GM12878 (cell line): ENCODE measurements at regions not wholly inside any gene's neighbourhood (a gene's known extent, or its start where the extent isn't known, plus 50 kb on each side); places are given as distances from the start of the nearest gene placed in this dataset.

Experiments
- ATAC-seq: fragments of 200-7000 bp; cut with Tn5 transposase; 3 replicates; pipeline ENCODE4 v1.9.1; 2020; ENCODE audit warnings: mild to moderate bottlenecking, moderate library complexity
- BruUV-seq: library from RNA; stranded (reverse); fragments of 400-500 nt; replicated peaks from 2 replicates; lab custom pipeline; 2021; lab: Mats Ljungman, UMichigan
- CTCF ChIA-PET: fragments of 300-600 bp; sonication (Branson Sonifier 250); formaldehyde crosslinking; extraction: SDS; loops from one replicate; lab custom pipeline; 2021; ENCODE audit warnings: inconsistent platforms; lab: Yijun Ruan, JAX
- POLR2A ChIA-PET: fragments of 350-600 bp; formaldehyde crosslinking; extraction: SDS; loops from one replicate; lab custom pipeline; 2021; ENCODE audit warnings: inconsistent platforms; lab: Charles Lee
- RAD21 ChIA-PET: fragments of 300-600 bp; sonication (Branson Sonifier 250); formaldehyde crosslinking; loops from one replicate; lab custom pipeline; 2023; ENCODE audit warnings: antibody characterized with exemption; ENCODE audit not compliant: unreplicated experiment; lab: Charles Lee
- SMC1A ChIA-PET: fragments of 300-600 bp; sonication (Branson Sonifier 250); formaldehyde crosslinking; loops from one replicate; lab custom pipeline; 2023; ENCODE audit not compliant: unreplicated experiment, uncharacterized antibody; lab: Charles Lee
- DNase-seq: peaks from one replicate; pipeline ENCODE4 v3.0.0-alpha.2; 2011; ENCODE audit warnings: low read depth, low spot score
- FAIRE-seq: peaks from 3 replicates; lab custom pipeline; 2011; peaks lifted over from hg19 to GRCh38; lab: Jason Lieb, UNC
- H2AFZ ChIP-seq: 2 replicates; pipeline ENCODE4 v1.6.0; 2011; ENCODE audit warnings: low read depth, low read length, control low read depth; ENCODE audit not compliant: control insufficient read depth
- H3K27ac ChIP-seq: 2 replicates; pipeline ENCODE4 v1.5.1; 2011; ENCODE audit warnings: control low read depth; ENCODE audit not compliant: control insufficient read depth, insufficient read depth
- H3K27me3 ChIP-seq, 2 experiments: replicated peaks in 1 of 2; 2 replicates each; pipeline versions ENCODE4 v1.6.0 to v1.6.1; 2011; ENCODE audit warnings: low read length in 1 of 2; ENCODE audit not compliant: control insufficient read depth in 2 of 2, insufficient read depth in 2 of 2
- H3K36me3 ChIP-seq, 2 experiments: 2 replicates each; pipeline ENCODE4 v1.5.1; 2011; ENCODE audit warnings: low read length in 1 of 2; ENCODE audit not compliant: control insufficient read depth in 2 of 2, insufficient read depth in 2 of 2
- H3K4me1 ChIP-seq: 2 replicates; pipeline ENCODE4 v1.6.1; 2011; ENCODE audit warnings: mild to moderate bottlenecking, low read length, moderate library complexity, mixed read lengths; ENCODE audit not compliant: control insufficient read depth, insufficient read depth
- H3K4me2 ChIP-seq: 2 replicates; pipeline ENCODE4 v1.6.0; 2011; ENCODE audit warnings: control low read depth; ENCODE audit not compliant: control insufficient read depth, insufficient read depth
- H3K4me3 ChIP-seq: fragments of 200-600 bp; sonication (generic); 2 replicates; pipeline ENCODE4 v1.5.1; 2016
- H3K79me2 ChIP-seq: 2 replicates; pipeline ENCODE4 v1.6.0; 2011; ENCODE audit warnings: low read length; ENCODE audit not compliant: control insufficient read depth, insufficient read depth
- H3K9ac ChIP-seq: 2 replicates; pipeline ENCODE4 v1.8.0; 2011; ENCODE audit warnings: low read length, control low read depth, mixed read lengths; ENCODE audit not compliant: control insufficient read depth, insufficient read depth
- H3K9me3 ChIP-seq: replicated peaks from 3 replicates; pipeline ENCODE4 v1.5.1; 2011; ENCODE audit warnings: mild to moderate bottlenecking, low read length; ENCODE audit not compliant: control insufficient read depth, insufficient read depth
- H4K20me1 ChIP-seq: 2 replicates; pipeline ENCODE4 v1.6.0; 2011; ENCODE audit not compliant: control insufficient read depth, insufficient read depth
- ASH2L ChIP-seq: fragments of 300-600, 200-600 bp; sonication (generic); IDR thresholded peaks from 2 replicates; pipeline ENCODE4 v1.6.1; 2017; ENCODE audit warnings: low read depth, mild to moderate bottlenecking, borderline replicate concordance
- FOS ChIP-seq: IDR thresholded peaks from 3 replicates; pipeline ENCODE4 v1.6.1; 2011; ENCODE audit warnings: borderline replicate concordance; ENCODE audit not compliant: insufficient read length; ENCODE audit errors: extremely low read depth
- IKZF1 ChIP-seq: fragments of 450-650 bp; conservative IDR thresholded peaks from 2 replicates; pipeline ENCODE4 v1.6.1; 2017; ENCODE audit warnings: antibody characterized with exemption, mild to moderate bottlenecking
- IKZF2 ChIP-seq, 2 experiments: fragments of 450-650 bp; IDR thresholded peaks; 2 replicates each; pipeline ENCODE4 v1.6.1; 2017; ENCODE audit warnings: mild to moderate bottlenecking in 2 of 2, moderate library complexity in 2 of 2
- IRF4 ChIP-seq: IDR thresholded peaks from 2 replicates; pipeline ENCODE4 v1.6.1; 2011; ENCODE audit warnings: low read depth, low read length
- JUNB ChIP-seq: IDR thresholded peaks from 2 replicates; pipeline ENCODE4 v1.6.1; 2016; ENCODE audit warnings: antibody characterized with exemption, mild to moderate bottlenecking
- MTA3 ChIP-seq: IDR thresholded peaks from 2 replicates; pipeline ENCODE4 v1.6.1; 2012; ENCODE audit warnings: low read length, inconsistent platforms, borderline replicate concordance
- NFIC ChIP-seq: IDR thresholded peaks from 2 replicates; pipeline ENCODE4 v1.6.1; 2012; ENCODE audit warnings: low read depth, mild to moderate bottlenecking, inconsistent platforms, low read length, moderate library complexity
- NR2F1 ChIP-seq: fragments of 450-650 bp; conservative IDR thresholded peaks from 2 replicates; pipeline ENCODE4 v1.6.1; 2017; ENCODE audit warnings: mild to moderate bottlenecking
- PAX5 ChIP-seq: IDR thresholded peaks from 2 replicates; pipeline ENCODE4 v1.6.1; 2011; ENCODE audit warnings: low read depth, low read length, borderline replicate concordance
- RELA ChIP-seq: fragments of 450-650 bp; IDR thresholded peaks from 2 replicates; pipeline ENCODE4 v1.8.0; 2014; ENCODE audit warnings: borderline replicate concordance; ENCODE audit not compliant: partially characterized antibody
- RUNX3 ChIP-seq: IDR thresholded peaks from 2 replicates; pipeline ENCODE4 v1.6.1; 2012; ENCODE audit warnings: low read length, inconsistent platforms
- STAT1 ChIP-seq: fragments of 450-650 bp; conservative IDR thresholded peaks from 2 replicates; pipeline ENCODE4 v1.6.1; 2014; ENCODE audit warnings: antibody characterized with exemption, mild to moderate bottlenecking
- SUPT20H ChIP-seq: IDR thresholded peaks from 2 replicates; pipeline ENCODE4 v1.6.1; 2011; ENCODE audit warnings: low read depth, mild to moderate bottlenecking, low read length, moderate library complexity, borderline replicate concordance; ENCODE audit not compliant: control insufficient read depth
- YY1 ChIP-seq: IDR thresholded peaks from 2 replicates; pipeline ENCODE4 v1.6.1; 2011; ENCODE audit warnings: low read depth, mild to moderate bottlenecking, low read length
- ZBED1 ChIP-seq: IDR thresholded peaks from 2 replicates; pipeline ENCODE4 v1.6.1; 2016; ENCODE audit warnings: borderline replicate concordance
- ZSCAN29 ChIP-seq: fragments of 450-650 bp; IDR thresholded peaks from 2 replicates; pipeline ENCODE4 v1.6.1; 2017; ENCODE audit warnings: mild to moderate bottlenecking, moderate library complexity
- WGBS: methylation state at CpG from one replicate; pipeline ENCODE4 v1.1.6; 2016; ENCODE audit warnings: low lambda C conversion rate; ENCODE audit not compliant: insufficient replicate concordance, insufficient coverage; ENCODE audit errors: missing lambda C conversion rate; 5-methylcytosine and 5-hydroxymethylcytosine counted together
- in situ Hi-C: fragments of 300-500 bp; cut with MboI; formaldehyde crosslinking; loops from 9 replicates; pipeline ENCODE4 v1.14.3; 2018; ENCODE audit warnings: mixed read lengths
- intact Hi-C: fragments of 100-400 bp; cut with micrococcal nuclease; formaldehyde crosslinking; loops from one replicate; pipeline ENCODE4 v1.14.2; 2022; ENCODE audit not compliant: unreplicated experiment
- TF ChIP-seq, protein P1 (sequence below): fragments of 450-650 bp; IDR thresholded peaks from 2 replicates; pipeline ENCODE4 v1.6.1; 2017; ENCODE audit warnings: mild to moderate bottlenecking
- TF ChIP-seq, protein P2 (sequence below): IDR thresholded peaks from 2 replicates; pipeline ENCODE4 v1.6.1; 2011; ENCODE audit warnings: mild to moderate bottlenecking, low read depth, low read length, moderate library complexity; ENCODE audit not compliant: insufficient replicate concordance

DNA sequence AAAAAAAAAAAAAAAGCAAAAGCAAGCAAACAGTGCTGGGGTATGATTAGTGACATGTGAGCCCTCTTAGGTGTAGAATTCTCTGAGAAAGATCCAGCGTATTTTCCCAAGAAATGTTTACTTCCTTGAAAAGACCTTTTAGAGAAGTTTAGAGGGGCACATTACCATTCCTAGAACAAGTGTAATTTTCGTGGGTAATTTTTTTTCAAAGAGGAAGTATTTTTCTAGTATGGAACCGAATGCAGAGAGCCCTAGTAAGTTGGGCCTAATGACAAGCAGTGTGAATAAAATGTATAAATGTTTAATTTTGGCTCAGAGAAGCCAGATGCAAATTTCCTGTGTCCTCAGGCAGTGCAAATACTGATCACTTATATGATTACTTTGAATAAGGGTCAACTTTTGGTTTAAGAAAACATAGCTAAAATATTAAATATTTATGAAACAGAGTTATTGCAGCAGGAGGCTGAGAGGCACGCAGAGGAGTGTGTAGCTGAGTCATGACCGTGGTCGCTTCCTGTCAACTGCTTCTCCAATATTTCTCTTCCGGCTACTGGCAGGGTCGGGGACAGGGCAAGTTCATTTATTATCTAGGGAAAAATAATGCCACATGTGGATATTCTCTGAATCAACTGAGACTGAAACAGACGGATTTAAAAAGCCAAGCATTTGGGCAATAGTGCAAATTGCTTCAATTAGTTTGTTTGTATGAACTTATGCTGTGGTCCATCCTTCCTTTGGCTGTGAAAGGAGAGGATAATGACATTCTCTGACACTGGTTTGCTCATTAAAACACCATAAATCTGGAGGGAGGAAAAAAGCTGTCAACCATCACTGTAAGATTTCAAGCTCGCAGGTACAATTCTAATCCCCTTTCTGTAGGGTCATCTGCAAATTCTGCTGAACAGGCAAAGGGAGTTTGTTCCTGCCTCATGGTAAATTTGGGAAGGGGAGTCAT is 495.2 kb downstream of the GLRX3 start:
- no TSS peak for BruUV-seq
- TF ChIP-seq SUPT20H (no peak), PAX5 (no peak), NR2F1 (no peak), IKZF1 (no peak), JUNB (no peak), NFIC (no peak), RELA (no peak), RUNX3 (no peak), MTA3 (no peak), ASH2L (no peak), FOS (no peak), IKZF2 (IDR thresholded peaks at IDR 0.05) (no peak), YY1 (no peak), ZBED1 (no peak), ZSCAN29 (no peak), IRF4 (no peak), STAT1 (no peak)
- TF ChIP-seq, protein P1, sequence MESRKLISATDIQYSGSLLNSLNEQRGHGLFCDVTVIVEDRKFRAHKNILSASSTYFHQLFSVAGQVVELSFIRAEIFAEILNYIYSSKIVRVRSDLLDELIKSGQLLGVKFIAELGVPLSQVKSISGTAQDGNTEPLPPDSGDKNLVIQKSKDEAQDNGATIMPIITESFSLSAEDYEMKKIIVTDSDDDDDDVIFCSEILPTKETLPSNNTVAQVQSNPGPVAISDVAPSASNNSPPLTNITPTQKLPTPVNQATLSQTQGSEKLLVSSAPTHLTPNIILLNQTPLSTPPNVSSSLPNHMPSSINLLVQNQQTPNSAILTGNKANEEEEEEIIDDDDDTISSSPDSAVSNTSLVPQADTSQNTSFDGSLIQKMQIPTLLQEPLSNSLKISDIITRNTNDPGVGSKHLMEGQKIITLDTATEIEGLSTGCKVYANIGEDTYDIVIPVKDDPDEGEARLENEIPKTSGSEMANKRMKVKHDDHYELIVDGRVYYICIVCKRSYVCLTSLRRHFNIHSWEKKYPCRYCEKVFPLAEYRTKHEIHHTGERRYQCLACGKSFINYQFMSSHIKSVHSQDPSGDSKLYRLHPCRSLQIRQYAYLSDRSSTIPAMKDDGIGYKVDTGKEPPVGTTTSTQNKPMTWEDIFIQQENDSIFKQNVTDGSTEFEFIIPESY, result no peak
- TF ChIP-seq, protein P2, sequence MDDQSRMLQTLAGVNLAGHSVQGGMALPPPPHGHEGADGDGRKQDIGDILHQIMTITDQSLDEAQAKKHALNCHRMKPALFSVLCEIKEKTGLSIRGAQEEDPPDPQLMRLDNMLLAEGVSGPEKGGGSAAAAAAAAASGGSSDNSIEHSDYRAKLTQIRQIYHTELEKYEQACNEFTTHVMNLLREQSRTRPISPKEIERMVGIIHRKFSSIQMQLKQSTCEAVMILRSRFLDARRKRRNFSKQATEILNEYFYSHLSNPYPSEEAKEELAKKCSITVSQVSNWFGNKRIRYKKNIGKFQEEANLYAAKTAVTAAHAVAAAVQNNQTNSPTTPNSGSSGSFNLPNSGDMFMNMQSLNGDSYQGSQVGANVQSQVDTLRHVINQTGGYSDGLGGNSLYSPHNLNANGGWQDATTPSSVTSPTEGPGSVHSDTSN, result no peak

More for the DNA sequence above, 495.2 kb downstream of the GLRX3 start:
- no peaks in the 10 kb centered on the region for H3K4me1 ChIP-seq
- ATAC-seq (no peak), FAIRE-seq (no peak), DNase-seq (no peak)
- H2AFZ ChIP-seq, result no peak overlapping the region
- H3K9me3 ChIP-seq, result no peaks in the 10 kb centered on the region
- no peak overlapping the region for H3K9ac ChIP-seq
- in situ Hi-C loops (no loop called here), intact Hi-C loops (no loop called here)
- SMC1A ChIA-PET, result no interaction called here
- no peaks in the 10 kb centered on the region for H3K27me3 ChIP-seq
- no peak overlapping the region for H3K4me3 ChIP-seq
- RAD21 ChIA-PET, result no interaction called here
- no peak overlapping the region for H3K27ac ChIP-seq
- CTCF ChIA-PET, result no interaction called here
- no peak overlapping the region for H3K4me2 ChIP-seq
- no peaks in the 10 kb centered on the region for H3K79me2 ChIP-seq
- no peaks in the 10 kb centered on the region for H4K20me1 ChIP-seq
- no peaks in the 10 kb centered on the region for H3K36me3 ChIP-seq
- WGBS, result 1% methylated on average over 10 of the region's 10 CpGs
- POLR2A ChIA-PET, result no interaction called here
